ENCODE measurements at regions not wholly inside any gene's neighbourhood (a gene's known extent, or its start where the extent isn't known, plus 50 kb on each side); places are given as distances from the start of the nearest gene placed in this dataset.

- TF ChIP-seq, protein P1, sequence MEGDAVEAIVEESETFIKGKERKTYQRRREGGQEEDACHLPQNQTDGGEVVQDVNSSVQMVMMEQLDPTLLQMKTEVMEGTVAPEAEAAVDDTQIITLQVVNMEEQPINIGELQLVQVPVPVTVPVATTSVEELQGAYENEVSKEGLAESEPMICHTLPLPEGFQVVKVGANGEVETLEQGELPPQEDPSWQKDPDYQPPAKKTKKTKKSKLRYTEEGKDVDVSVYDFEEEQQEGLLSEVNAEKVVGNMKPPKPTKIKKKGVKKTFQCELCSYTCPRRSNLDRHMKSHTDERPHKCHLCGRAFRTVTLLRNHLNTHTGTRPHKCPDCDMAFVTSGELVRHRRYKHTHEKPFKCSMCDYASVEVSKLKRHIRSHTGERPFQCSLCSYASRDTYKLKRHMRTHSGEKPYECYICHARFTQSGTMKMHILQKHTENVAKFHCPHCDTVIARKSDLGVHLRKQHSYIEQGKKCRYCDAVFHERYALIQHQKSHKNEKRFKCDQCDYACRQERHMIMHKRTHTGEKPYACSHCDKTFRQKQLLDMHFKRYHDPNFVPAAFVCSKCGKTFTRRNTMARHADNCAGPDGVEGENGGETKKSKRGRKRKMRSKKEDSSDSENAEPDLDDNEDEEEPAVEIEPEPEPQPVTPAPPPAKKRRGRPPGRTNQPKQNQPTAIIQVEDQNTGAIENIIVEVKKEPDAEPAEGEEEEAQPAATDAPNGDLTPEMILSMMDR (conservative IDR thresholded peaks at IDR 0.05; ENCODE audit: low read depth, low read length): no peak
- no peak for TF ChIP-seq RFX5 (IDR thresholded peaks at IDR 0.05; ENCODE audit: low read depth, low read length)
- TF ChIP-seq MAZ (IDR thresholded peaks at IDR 0.05; ENCODE audit: borderline replicate concordance, low read depth, low read length): no peak
- no peak for TF ChIP-seq RAD21 (IDR thresholded peaks at IDR 0.05; ENCODE audit: low read length)
- TF ChIP-seq POLR2A (IDR thresholded peaks at IDR 0.05; ENCODE audit: low read depth, low read length): no peak
- TF ChIP-seq FOS (IDR thresholded peaks at IDR 0.05; ENCODE audit: low read depth, low read length): no peak
- TF ChIP-seq RCOR1 (IDR thresholded peaks at IDR 0.05; ENCODE audit: insufficient replicate concordance, low read length): no peak
- no peak for TF ChIP-seq CEBPB (IDR thresholded peaks at IDR 0.05; ENCODE audit: low read depth, low read length)
- TF ChIP-seq MXI1 (IDR thresholded peaks at IDR 0.05; ENCODE audit: borderline replicate concordance, low read depth, low read length): no peak
- no peak for TF ChIP-seq BHLHE40 (IDR thresholded peaks at IDR 0.05; ENCODE audit: low read depth, low read length)
- TF ChIP-seq CHD1 (IDR thresholded peaks at IDR 0.05; ENCODE audit: low read depth, low read length): no peak
Measured at GRCh38 chr21:39034590-39035536, 148.4 kb downstream of the PSMG1 start.
